ENCODE measurements at regions not wholly inside any gene's neighbourhood (a gene's known extent, or its start where the extent isn't known, plus 50 kb on each side); places are given as distances from the start of the nearest gene placed in this dataset.

GRCh38 chr2:220002699-220003098 lies 375.3 kb downstream of the SLC4A3 start:
- DNase-seq, result no peak

GRCh38 chr2:220005362-220005761 lies 377.9 kb downstream of the SLC4A3 start:
- no peak for DNase-seq

- DNase-seq, result no peak
These were observed 378.8 kb downstream of the SLC4A3 start for GRCh38 chr2:220006152-220006621.

GRCh38 chr2:220011859-220012258 lies 384.4 kb downstream of the SLC4A3 start:
- no peak for DNase-seq

- no peak for DNase-seq
These were observed 387.5 kb downstream of the SLC4A3 start for GRCh38 chr2:220014961-220015360.

- no peak for DNase-seq
These were observed 388.1 kb downstream of the SLC4A3 start for GRCh38 chr2:220015576-220015975.

GRCh38 chr2:220025207-220025606 lies 397.8 kb downstream of the SLC4A3 start:
- DNase-seq, result no peak

- no peak for DNase-seq
These were observed 401.6 kb downstream of the SLC4A3 start for GRCh38 chr2:220029013-220029412.

GRCh38 chr2:220033546-220033945 lies 406.1 kb downstream of the SLC4A3 start:
- no peak for DNase-seq

GRCh38 chr2:220034426-220035130 lies 407.1 kb downstream of the SLC4A3 start:
- no peak for DNase-seq

- DNase-seq, result no peak
These were observed 409.0 kb downstream of the SLC4A3 start for GRCh38 chr2:220036431-220036830.

GRCh38 chr2:220040346-220040745 lies 412.9 kb downstream of the SLC4A3 start:
- no peak for DNase-seq

- no peak for DNase-seq
These were observed 414.0 kb downstream of the SLC4A3 start for GRCh38 chr2:220041447-220041846.

GRCh38 chr2:220043155-220043989 lies 415.9 kb downstream of the SLC4A3 start:
- DNase-seq, result no peak

GRCh38 chr2:220043990-220044335 lies 416.5 kb downstream of the SLC4A3 start:
- DNase-seq, result no peak

GRCh38 chr2:220044383-220044782 lies 417.0 kb downstream of the SLC4A3 start:
- DNase-seq, result no peak

- no peak for DNase-seq
These were observed 419.1 kb downstream of the SLC4A3 start for GRCh38 chr2:220046507-220046906.

GRCh38 chr2:220051716-220052115 lies 424.3 kb downstream of the SLC4A3 start:
- no peak for DNase-seq

- no peak for DNase-seq
These were observed 426.5 kb downstream of the SLC4A3 start for GRCh38 chr2:220053919-220054318.

GRCh38 chr2:220057391-220057790 lies 430.0 kb downstream of the SLC4A3 start:
- no peak for DNase-seq

- DNase-seq, result no peak
These were observed 430.5 kb downstream of the SLC4A3 start for GRCh38 chr2:220057916-220058315.

GRCh38 chr2:220064111-220065030 lies 436.9 kb downstream of the SLC4A3 start:
- DNase-seq, result no peak

- no peak for DNase-seq
These were observed 438.2 kb downstream of the SLC4A3 start for GRCh38 chr2:220065581-220065980.

All from T-helper 9 cell (primary cell).